Neural progenitor cell (in vitro differentiated cells): ENCODE measurements at regions not wholly inside any gene's neighbourhood (a gene's known extent, or its start where the extent isn't known, plus 50 kb on each side); places are given as distances from the start of the nearest gene placed in this dataset.

ENCODE experiments used
- DNase-seq: peaks from one replicate; pipeline ENCODE4 v3.0.0-alpha.2; 2016; ENCODE audit warnings: low spot score
- H2AFZ ChIP-seq: fragments of 200-600 bp; sonication (generic); replicated peaks from 2 replicates; pipeline ENCODE4 v1.6.1; 2016; ENCODE audit warnings: antibody characterized with exemption
- H3F3A ChIP-seq: fragments of 200-600 bp; sonication (generic); 2 replicates; pipeline ENCODE4 v1.6.1; 2016; ENCODE audit warnings: antibody characterized with exemption, low read depth
- H3K27ac ChIP-seq: fragments of 200-600 bp; sonication (generic); 2 replicates; pipeline ENCODE4 v1.5.1; 2016; ENCODE audit warnings: mild to moderate bottlenecking
- H3K27me3 ChIP-seq: fragments of 200-600 bp; sonication (generic); 2 replicates; pipeline ENCODE4 v1.6.1; 2016; ENCODE audit warnings: mild to moderate bottlenecking, moderate library complexity
- H3K36me3 ChIP-seq: fragments of 200-600 bp; sonication (generic); 2 replicates; pipeline ENCODE4 v1.5.1; 2016
- H3K4me1 ChIP-seq: fragments of 200-600 bp; sonication (generic); 2 replicates; pipeline ENCODE4 v1.6.1; 2016; ENCODE audit warnings: mixed run types
- H3K4me2 ChIP-seq: fragments of 200-600 bp; sonication (generic); 2 replicates; pipeline ENCODE4 v1.6.1; 2016
- H3K4me3 ChIP-seq: fragments of 200-600 bp; sonication (generic); 2 replicates; pipeline ENCODE4 v1.5.1; 2016
- H3K79me2 ChIP-seq: fragments of 200-600 bp; sonication (generic); 2 replicates; pipeline ENCODE4 v1.6.1; 2016; ENCODE audit warnings: low read depth
- H3K9ac ChIP-seq: fragments of 200-600 bp; sonication (generic); 2 replicates; pipeline ENCODE4 v1.6.1; 2016
- H3K9me3 ChIP-seq: fragments of 200-600 bp; sonication (generic); 2 replicates; pipeline ENCODE4 v1.5.1; 2016; ENCODE audit warnings: low read depth
- H4K20me1 ChIP-seq: fragments of 200-600 bp; sonication (generic); 2 replicates; pipeline ENCODE4 v1.6.1; 2016; ENCODE audit warnings: low read depth
- H3K27ac Mint-ChIP-seq: 3 replicates; pipeline ENCODE4 v1.8.0; 2021; ENCODE audit warnings: mixed read lengths
- H3K27me3 Mint-ChIP-seq: 2 replicates; pipeline ENCODE4 v1.8.0; 2022; ENCODE audit warnings: low read depth, mild to moderate bottlenecking, inconsistent platforms, moderate library complexity, mixed read lengths; ENCODE audit not compliant: insufficient read depth
- H3K36me3 Mint-ChIP-seq: 3 replicates; pipeline ENCODE4 v1.8.0; 2021; ENCODE audit warnings: mixed read lengths
- H3K4me1 Mint-ChIP-seq: 3 replicates; pipeline ENCODE4 v1.8.0; 2021; ENCODE audit warnings: mixed read lengths
- H3K4me3 Mint-ChIP-seq: 3 replicates; pipeline ENCODE4 v1.8.0; 2021; ENCODE audit warnings: mild to moderate bottlenecking, moderate library complexity, mixed read lengths
- H3K9me3 Mint-ChIP-seq: 3 replicates; pipeline ENCODE4 v1.8.0; 2020; ENCODE audit warnings: mixed read lengths
- CTCF ChIP-seq: fragments of 200-600 bp; sonication (generic); IDR thresholded peaks from 2 replicates; pipeline ENCODE4 v1.5.1; 2017; ENCODE audit warnings: antibody characterized with exemption, mild to moderate bottlenecking
- EZH2 ChIP-seq: fragments of 200-600 bp; sonication (generic); IDR thresholded peaks from 2 replicates; pipeline ENCODE4 v1.6.1; 2017; ENCODE audit warnings: antibody characterized with exemption, mild to moderate bottlenecking, moderate library complexity
- EZH2phosphoT487 ChIP-seq: fragments of 200-600 bp; sonication (generic); IDR thresholded peaks from 2 replicates; pipeline ENCODE4 v1.6.1; 2017; ENCODE audit warnings: antibody characterized with exemption

DNA sequence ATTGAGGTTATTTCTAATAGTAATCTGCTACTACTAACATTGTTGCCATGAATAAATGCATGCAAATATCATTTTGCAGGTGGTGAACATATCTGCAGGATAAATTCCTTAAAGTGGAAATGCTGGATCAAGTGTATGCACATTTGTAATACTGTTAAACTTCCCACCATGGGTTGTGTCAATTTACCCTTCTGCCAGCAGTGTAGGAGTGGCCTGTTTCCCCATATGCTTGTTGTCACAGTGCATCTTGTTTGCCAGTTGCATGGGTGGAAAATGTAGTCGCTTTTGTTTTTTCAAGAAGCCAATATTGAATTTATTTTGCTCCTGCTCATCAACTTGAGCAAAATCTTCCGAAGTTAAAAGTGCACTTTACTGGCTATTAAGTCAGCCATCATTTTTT lies 139.0 kb upstream of the ACKR3 start:
- peaks cover 2% of the 10 kb centered on the region for H3K27me3 Mint-ChIP-seq
- no peak overlapping the region for H2AFZ ChIP-seq
- DNase-seq, result no peak

DNA sequence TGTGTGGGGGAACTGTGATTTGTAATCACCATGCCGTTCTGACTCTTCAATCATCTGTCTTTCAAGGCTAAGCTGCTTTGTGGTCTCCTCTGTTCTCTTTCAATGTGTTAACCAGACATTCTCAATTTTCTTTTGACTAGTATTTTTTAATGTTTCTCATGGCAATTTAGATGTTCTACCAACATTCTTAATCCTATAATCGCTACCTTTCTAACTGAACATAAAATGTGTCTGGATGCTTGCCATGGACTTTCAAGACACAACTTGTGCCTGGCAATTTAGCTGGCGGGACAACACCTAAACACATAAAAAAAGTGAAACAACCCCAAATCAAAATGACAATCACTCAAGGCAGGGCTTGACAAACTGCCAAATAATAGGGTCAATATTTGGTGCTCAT lies 135.0 kb upstream of the ACKR3 start:
- no peaks in the 10 kb centered on the region for H3K79me2 ChIP-seq
- no peaks in the 10 kb centered on the region for H3K36me3 ChIP-seq
- H4K20me1 ChIP-seq, result no peaks in the 10 kb centered on the region
- DNase-seq, result no peak
- peak overlapping the region; percentile 68 for H2AFZ ChIP-seq
- Mint-ChIP-seq H3K4me1 (no peaks in the 10 kb centered on the region), H3K27ac (no peak overlapping the region), H3K4me3 (no peak overlapping the region), H3K36me3 (no peaks in the 10 kb centered on the region), H3K27me3 (no peaks in the 10 kb centered on the region), H3K9me3 (no peaks in the 10 kb centered on the region)
- H3K27me3 ChIP-seq, result no peaks in the 10 kb centered on the region
- H3K27ac ChIP-seq, result no peak overlapping the region
- H3K9me3 ChIP-seq, result no peaks in the 10 kb centered on the region
- no peak overlapping the region for H3K4me2 ChIP-seq
- no peak overlapping the region for H3K9ac ChIP-seq
- no peak for TF ChIP-seq CTCF
- no peak for TF ChIP-seq EZH2phosphoT487
- no peak for TF ChIP-seq EZH2
- peaks cover 9% of the 10 kb centered on the region for H3K4me1 ChIP-seq
- H3F3A ChIP-seq, result no peaks in the 10 kb centered on the region
- no peak overlapping the region for H3K4me3 ChIP-seq

More for the DNA sequence above, 139.0 kb upstream of the ACKR3 start:
- no peaks in the 10 kb centered on the region for H3K79me2 ChIP-seq
- no peak overlapping the region for H3K27ac ChIP-seq
- no peak overlapping the region for H3K9ac ChIP-seq
- no peaks in the 10 kb centered on the region for H3K27me3 ChIP-seq
- H3F3A ChIP-seq, result no peaks in the 10 kb centered on the region
- no peaks in the 10 kb centered on the region for H3K36me3 ChIP-seq
- H3K4me3 ChIP-seq, result no peak overlapping the region
- H3K9me3 ChIP-seq, result no peaks in the 10 kb centered on the region
- H3K4me2 ChIP-seq, result no peak overlapping the region
- H3K9me3 Mint-ChIP-seq, result peaks cover 2% of the 10 kb centered on the region
- no peaks in the 10 kb centered on the region for H4K20me1 ChIP-seq
- no peak for TF ChIP-seq CTCF
- no peak for TF ChIP-seq EZH2
- no peak for TF ChIP-seq EZH2phosphoT487
- peaks cover 9% of the 10 kb centered on the region for H3K4me1 ChIP-seq
- no peak overlapping the region for H3K4me3 Mint-ChIP-seq
- H3K4me1 Mint-ChIP-seq, result no peaks in the 10 kb centered on the region
- H3K36me3 Mint-ChIP-seq, result no peaks in the 10 kb centered on the region
- no peak overlapping the region for H3K27ac Mint-ChIP-seq

DNA sequence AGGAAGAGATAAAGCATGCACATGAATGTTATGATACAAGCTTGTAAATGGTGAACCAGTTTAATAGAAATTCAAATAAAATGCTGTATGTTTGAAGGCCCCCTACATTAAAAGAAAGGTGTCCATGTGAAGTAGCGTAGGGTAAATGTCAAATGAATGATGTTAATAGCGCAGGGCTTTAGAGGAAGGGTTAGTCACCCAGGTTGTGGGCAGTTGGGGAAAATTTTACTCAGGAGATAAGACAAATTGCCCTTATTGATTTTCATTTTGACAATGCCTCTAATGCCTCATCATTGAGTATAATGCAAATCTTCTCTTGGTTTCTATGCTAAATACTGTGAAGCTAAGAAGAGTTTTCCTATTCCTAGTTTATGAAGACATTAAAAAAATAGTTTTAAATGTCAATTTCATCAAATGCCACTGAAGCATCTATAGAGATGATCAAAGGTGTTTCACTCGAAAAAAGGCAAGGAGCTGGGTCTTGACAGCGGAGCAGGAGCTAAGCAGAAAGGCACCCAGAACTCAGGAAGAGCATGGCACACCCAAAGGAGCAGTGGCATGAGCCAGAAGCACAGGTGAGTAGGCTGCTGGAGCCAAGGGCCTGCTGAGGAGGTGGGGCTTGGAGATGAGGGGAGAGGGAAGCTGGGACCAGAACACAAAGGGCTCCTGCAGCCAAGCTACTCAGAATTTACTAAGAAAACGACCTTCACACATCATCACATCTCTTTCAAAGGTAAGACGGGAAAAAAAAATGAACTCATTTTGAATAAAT lies 129.3 kb upstream of the ACKR3 start:
- Histone ChIP-seq H3K27me3 (no peaks in the 10 kb centered on the region), H3F3A (no peaks in the 10 kb centered on the region), H3K36me3 (no peaks in the 10 kb centered on the region), H3K4me2 (no peak overlapping the region), H3K9me3 (no peaks in the 10 kb centered on the region), H2AFZ (no peak overlapping the region), H3K9ac (no peak overlapping the region), H3K79me2 (no peaks in the 10 kb centered on the region), H3K4me1 (peaks cover under 1% of the 10 kb centered on the region), H4K20me1 (no peaks in the 10 kb centered on the region), H3K27ac (no peak overlapping the region), H3K4me3 (no peak overlapping the region)
- no peaks in the 10 kb centered on the region for H3K36me3 Mint-ChIP-seq
- H3K4me3 Mint-ChIP-seq, result no peak overlapping the region
- DNase-seq, result no peak
- H3K27me3 Mint-ChIP-seq, result no peaks in the 10 kb centered on the region
- H3K27ac Mint-ChIP-seq, result no peak overlapping the region
- H3K9me3 Mint-ChIP-seq, result no peaks in the 10 kb centered on the region
- TF ChIP-seq CTCF, result no peak
- TF ChIP-seq EZH2, result no peak
- no peak for TF ChIP-seq EZH2phosphoT487
- no peaks in the 10 kb centered on the region for H3K4me1 Mint-ChIP-seq
